HG02623 (cell line): ENCODE measurements at regions not wholly inside any gene's neighbourhood (a gene's known extent, or its start where the extent isn't known, plus 50 kb on each side); places are given as distances from the start of the nearest gene placed in this dataset.
"Not testable (repeated sequence)": the region's sequence is repeated elsewhere in the genome, so short reads cannot be mapped to it uniquely, and the experiment has no call there.

Source experiments
- ATAC-seq: cut with Tn5 transposase; IDR thresholded peaks from one replicate; pipeline ENCODE4 v1.9.1; 2021; ENCODE audit warnings: moderate library complexity; ENCODE audit not compliant: unreplicated experiment

DNA sequence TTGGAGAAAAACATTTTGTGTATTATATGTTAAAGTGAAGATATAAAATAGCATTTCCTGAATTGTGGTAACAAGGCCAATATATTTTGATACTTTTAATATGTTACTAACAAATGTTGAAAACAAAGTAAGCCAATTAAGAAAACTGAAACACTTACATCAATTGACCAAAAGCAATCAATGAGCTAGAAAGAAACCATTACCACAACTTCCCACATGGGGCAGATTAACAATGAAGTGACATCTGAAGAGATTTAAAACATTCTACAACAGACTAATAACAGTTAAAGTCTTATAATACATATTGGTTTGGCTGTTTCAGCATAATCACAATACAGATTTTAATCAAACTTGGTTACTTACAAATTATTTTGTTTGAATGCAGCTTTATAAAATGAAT, 282.4 kb upstream of the NETO1 start:
- no peak for ATAC-seq

DNA sequence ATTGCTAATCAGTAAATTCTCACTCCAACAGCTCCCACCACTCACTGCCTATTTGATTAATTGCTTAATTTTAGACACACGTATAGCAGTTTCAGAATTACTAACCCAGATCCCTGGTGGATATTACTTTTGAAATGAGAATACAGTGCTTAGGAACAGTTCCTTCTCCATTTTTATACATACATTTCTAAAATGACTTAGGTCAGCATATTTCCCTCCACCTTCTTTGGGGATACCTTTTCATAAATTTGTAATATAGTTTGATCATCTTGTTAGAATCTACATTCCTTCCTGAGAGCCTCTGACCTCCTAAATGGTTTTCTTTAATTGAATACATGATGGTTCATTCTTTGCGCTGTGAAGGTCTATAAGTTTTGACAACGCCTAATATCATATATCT, 279.8 kb upstream of the NETO1 start:
- no peak for ATAC-seq

DNA sequence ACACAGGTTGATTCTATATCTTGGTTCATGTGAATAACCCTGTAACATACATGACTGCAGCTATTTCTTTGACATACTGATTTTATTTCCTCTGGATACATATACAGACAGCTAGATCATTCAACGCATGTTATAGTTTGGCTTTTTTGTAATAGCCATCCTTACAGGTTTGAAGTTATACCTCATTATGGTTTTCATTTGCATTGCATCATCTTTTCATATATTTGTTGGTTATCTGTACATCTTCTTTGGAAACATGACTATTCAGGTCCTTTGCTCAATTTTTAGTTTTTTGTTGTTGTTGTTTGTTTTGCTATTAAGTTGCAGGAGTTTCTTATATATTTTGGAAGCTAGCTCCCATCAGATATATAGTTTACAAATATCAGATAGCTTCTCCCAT, 276.2 kb upstream of the NETO1 start:
- ATAC-seq, result no peak

DNA sequence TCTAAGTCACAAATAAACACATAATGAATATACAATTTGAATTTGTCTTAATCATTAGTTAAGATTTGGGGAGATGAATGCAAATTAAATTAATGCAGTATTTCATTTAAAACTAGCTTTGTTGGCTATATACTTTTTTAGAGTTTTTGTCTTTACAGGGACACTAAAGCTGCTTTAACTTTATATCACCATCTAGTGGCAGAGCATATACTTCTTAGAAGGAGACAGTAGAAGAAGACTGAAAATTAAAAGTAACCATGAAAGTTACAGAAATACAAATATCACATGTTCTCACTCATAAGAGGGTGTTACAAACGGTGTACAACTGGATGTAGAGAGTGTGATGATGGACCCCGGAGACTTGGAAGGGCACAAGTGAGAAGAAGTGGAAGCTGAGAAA, 268.3 kb upstream of the NETO1 start:
- no peak for ATAC-seq

DNA sequence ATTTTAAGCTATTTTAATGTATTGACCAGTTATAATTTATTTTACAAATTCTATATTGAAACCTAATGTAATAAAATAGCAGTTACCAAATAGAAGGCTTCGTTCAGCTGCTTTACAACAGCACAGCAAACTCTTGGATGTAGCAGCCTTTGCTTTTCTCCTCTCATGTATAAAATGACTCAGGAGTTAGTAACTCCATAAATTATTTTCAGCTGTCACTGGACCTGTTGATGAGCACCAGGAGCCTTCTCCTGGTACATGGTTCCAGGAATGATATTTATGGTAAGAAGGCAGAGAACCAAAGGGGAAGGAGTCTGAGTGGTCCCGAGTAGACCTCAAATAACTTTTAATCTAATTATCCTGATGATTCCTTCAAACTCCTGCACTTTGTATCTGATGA, 256.4 kb upstream of the NETO1 start:
- no peak for ATAC-seq

DNA sequence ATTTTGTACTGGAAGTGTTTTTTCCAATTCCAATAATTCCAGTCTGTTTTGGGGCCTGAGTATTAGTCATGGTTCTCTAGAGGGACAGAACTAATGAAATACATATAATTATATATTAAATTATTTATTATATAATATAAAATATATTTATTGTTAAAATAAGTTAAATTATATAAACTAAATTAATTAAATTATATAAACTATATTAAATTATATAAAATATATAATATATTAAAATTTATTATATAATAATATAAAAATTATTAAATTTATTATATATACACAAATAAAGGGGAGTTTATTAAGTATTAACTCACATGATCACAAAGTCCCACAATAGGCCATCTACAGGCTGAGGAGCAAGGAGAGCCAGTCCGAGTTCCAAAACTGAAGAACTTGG, 253.4 kb upstream of the NETO1 start:
- ATAC-seq, result no peak

DNA sequence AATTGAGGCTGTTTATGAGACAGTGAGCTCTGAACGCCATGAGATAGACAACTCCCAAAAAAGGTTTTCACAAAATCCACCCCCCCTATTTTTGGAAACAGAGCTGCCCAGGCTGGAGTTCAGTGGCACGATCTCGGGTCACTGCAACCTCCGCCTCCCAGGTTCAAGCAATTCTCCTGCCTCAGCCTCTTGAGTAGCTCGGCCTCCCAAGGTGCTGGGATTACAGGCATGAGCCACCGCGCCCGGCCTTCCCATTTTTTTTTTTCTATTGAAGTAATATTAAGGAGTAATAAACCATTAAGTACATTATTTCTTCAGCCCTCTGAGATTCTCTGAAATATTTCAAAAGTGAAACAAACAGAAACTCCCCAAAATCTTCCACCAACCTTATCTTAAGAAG, 252.8 kb upstream of the NETO1 start:
- no peak for ATAC-seq

DNA sequence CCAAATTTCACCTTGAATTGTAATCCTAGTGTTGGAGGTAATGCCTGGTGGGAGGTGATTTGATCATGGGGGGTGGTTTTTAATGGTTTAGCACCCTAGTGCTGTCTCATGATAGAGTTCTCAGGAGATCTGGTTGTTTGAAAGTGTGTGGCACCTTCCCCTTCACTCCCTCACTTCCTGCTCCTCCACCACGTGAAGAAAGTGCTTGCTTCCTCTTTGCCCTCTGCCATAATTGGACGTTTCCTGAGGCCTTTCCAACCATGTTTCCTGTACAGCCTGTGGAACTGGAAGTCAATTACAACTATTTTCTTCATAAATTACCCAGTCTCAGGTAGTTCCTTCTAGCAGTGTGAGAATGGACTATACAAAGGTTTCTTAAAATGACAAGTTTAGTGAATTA, 251.8 kb upstream of the NETO1 start:
- ATAC-seq, result no peak

DNA sequence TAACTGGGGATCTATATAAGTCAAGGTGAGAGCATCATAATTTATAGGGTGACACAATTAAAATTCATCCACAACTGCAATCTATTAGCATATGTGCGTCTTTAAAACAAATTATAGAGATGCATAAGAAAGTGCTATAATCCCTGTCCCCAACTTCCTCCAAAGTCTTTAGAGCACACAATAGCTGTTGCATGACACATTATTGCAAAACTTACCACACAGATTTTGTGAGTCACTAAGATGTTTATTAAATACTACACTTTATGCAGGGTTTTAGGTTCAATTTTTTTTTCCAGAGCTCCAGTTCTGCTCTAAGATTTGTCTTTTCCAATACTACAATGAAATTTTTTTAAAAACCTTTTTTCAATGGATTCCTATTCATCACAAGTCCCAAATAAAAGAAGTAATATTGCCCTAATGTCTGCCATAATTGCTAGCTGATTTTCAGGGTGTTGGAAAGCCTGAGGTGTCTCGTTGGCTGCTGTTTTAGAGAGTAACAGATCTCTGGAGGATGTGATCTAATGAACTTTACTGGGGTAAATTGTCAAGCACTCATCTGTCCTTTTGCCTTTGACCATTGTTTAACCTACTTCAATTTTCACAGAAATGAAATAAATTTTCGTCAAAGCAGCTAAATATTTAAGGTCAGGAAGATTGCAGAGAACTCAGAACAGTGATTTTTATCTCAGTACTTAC, 250.5 kb upstream of the NETO1 start:
- no peak for ATAC-seq

DNA sequence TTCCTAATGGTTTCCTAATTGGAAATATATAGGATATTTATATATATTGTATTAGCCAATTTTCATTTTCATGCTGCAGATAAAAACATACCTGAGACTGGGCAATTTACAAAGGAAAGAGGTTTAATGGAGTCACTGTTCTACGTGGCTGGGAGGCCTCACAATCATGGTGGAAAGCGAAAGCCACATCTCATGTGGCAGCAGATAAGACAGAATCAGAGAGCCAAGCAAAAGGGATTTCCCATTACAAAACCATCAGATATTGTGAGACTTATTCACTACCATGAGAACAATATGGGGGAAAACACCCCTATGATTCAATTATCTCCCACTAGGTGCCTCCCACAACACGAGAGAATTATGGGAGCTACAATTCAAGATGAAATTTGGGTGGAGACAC, 242.5 kb upstream of the NETO1 start:
- no peak for ATAC-seq

DNA sequence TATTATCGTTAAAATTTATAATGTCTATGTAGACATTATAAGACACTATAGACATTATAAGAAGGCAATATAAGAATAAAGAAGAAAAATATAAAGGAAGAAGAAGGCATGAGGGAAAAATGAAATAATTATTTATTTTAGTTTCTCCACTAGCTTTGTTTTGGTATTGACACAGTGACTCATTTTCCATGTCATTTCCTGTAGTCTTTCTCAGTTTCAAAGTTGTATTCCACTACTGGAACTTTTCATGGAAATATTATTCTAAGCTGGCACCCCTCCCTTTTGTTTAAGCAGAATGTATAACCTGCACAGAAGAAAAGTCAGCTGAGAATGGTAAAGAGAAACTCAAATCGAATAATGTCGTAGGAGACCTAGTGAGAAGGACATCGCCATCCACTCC, 234.2 kb upstream of the NETO1 start:
- ATAC-seq, result no peak

DNA sequence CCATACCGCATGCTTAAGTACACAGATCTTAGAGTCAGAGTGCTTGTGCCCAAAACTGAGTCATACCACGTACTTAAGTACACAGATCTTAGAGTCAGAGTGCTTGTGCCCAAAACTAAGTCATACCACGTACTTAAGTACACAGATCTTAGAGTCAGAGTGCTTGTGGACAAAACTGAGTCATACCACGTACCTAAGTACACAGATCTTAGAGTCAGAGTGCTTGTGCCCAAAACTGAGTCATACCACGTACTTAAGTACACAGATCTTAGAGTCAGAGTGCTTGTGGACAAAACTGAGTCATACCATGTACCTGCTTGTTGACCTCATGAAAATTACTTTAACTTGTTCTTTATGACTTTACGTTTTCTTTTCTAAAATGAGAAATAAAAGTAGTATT, 233.7 kb upstream of the NETO1 start:
- not testable (repeated sequence) for ATAC-seq

DNA sequence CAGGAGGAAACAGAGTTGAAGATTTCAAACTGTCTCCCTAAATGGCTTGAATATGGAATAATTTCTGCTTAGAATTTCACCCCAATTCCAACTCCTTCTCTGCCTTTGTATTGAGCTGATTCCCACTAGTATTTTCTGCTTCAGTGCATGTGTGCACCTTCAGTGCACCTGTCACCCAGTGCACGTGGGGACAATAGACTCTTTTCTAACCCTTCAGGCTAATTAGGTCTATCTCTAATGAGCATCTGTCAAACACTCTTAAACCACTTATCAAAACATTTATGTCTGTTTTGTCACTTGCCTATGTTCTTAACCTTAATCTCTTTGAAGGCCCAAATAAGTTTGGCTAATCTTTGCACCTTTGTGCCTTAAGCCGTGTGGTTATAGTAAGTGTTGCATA, 232.0 kb upstream of the NETO1 start:
- ATAC-seq, result no peak

DNA sequence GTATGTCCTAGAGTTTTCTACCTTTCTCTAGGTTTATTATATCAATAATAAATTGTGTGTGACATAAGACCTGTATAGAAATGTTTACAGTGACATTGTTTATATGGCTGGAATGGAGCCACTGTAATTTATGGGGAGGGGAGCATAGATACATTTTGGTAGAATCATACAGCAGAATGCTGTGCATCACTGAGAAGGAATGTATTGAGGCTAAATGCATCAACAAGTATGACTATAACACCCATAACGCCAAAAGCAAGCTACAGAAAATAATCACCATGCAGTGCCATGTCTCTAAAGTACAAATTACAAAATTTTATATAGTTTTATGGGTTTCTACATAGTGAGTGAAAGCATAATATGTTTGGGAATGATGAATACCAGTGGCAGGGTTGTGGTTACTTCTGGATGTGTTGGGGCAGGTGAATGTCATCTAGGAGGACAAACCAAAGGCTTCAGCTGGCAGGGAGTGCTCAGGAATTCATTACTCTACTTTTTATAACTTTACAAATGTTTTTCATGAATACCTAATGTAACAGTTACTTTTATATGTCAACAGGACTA, 226.0 kb upstream of the NETO1 start:
- ATAC-seq, result no peak

DNA sequence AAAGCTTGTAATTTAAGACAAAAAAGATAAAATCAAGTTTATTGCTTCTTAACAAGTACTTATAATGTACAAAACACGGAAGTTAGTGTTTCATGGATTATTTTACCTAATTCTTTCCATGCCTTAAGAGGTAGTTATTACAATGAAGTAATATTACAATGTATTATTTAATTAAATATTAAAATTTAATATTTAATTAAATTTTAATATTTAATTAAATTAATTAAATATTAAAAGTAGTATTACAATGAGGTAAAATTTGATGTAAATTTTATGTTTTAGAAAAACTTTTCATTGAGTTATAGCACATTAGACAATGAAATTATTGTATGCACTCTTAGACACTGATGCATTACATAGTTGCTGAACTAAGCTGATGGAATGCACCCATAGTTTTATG, 220.7 kb upstream of the NETO1 start:
- no peak for ATAC-seq

DNA sequence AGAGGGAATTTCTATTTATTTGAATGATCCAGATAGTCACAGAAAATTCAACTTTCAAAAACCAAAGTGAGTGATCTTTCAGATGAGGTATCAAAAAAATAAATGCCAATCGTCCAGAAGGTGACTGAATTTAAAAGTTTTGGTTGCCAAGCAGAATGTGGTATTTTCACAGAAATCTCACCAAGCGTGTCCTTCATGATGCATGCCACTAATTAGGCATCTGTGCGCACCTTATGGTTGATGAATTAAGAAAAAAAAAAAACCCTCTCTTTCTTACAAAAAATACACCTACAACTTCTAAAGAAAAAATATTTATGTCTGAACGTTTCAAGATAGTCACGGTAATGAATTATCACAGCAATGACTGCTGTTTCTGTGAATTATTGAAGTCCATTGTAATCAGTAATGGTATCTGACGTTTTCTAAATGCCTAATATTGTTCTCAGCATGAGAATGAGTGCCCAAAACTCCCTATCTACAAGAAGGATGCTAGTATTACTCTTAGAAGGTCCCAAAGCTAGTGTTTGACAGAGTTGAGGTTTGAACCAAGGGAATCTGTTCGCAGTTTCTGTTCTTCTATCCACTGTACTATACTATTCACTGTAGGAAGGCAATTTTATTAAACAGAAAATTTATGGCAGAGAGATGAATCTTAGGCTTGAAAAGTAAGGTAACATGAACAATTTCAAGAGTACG, 219.6 kb upstream of the NETO1 start:
- no peak for ATAC-seq

DNA sequence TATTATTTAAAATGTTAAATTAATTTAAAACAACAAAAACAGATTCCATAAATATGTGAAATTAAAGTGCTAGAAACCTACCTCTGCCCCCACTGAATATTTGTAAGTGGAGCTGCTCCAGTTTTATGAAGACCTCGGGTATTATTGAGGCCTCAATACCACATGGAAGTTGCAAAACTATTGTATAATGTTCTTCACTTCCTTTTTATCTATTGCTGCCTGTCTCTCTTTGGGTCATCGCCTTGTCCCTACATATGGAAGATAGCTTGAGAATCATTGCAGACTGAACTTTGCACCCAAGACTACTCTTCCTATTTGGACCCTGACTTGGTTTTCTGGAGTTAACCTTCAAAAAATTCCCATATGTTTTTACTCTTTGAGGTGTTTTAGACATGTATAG, 212.1 kb upstream of the NETO1 start:
- ATAC-seq, result no peak

DNA sequence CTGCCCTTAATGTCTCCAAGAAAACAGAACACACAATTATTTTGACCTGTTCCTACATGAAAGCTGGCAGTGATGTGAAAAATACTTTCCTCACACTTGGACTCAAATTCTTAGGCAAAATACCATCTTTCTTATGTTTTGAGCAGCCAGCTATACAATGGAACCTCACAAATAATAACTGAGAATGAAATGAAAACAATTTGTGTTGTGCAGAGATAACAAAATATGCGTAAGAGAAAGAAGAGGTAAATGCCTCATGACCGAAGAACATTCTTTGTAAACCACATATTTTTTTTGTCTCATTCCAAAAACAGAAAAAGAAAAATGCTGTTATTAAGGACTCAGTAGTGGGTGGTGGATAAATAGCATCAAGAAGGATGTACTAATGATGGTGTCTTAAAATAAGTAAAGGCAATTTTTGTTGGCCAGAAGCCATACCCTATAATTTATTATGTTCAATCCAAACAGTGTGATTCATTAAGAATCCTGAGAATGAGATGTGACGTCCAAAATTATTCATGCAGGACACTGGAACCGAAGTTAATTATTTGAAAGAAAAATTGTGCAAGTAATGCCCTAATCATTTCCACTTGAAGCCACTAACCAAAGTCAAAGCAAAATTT, 193.0 kb upstream of the NETO1 start:
- no peak for ATAC-seq

DNA sequence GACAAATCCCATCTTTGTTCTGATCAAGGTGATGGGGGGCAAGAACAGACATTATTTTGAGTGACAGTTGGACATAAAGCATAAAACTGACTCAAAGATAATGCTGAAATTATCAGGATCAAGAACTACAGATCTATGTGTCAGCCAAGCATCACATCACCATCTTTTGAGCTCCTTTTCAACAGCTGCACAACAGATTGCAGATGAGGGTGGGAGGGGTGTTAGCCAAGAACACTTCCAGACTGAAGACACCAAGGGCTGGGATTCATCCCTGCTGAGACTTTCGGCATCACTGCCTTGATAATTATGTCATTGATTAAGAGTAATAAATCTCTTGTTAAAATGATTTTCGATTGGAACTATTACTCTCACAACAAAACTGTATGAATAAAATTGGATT, 191.5 kb upstream of the NETO1 start:
- ATAC-seq, result no peak

DNA sequence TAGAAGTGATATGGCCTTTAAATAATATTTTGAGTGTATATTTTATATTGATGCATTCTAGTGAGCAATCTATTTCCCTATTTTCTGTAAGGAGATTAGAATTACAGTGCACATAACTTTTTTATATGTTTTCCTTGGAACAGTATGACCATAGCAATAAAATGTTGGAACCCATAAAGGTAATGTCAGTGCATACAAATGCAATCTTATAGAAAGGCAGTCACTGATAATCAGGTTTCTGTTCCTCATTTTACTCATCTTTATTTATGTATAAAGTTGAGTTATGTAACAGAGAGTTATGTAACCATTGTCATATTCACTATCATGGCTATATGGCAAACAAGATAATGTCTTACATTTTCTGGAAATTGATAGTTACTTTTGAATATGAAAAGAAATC, 179.9 kb upstream of the NETO1 start:
- ATAC-seq, result no peak

DNA sequence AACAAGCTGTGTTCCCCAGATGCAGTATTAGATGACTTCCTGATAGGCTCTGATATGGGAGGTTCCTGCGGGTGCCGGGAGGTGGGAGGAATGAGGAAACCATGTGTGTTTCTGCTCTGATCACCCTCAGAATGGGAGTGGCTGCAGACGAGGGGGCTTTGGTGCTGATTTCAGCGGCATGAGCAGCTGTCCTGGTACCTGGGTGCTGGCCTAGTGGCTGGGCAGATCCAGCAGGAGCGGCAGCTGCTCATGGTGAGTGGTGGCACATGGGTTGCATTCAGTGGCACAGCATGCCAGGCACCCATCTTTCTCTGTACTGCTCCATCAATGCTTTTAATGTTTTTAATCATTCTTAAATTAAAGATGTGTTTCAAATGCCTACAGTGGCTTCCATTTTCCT, 177.2 kb upstream of the NETO1 start:
- ATAC-seq, result no peak

DNA sequence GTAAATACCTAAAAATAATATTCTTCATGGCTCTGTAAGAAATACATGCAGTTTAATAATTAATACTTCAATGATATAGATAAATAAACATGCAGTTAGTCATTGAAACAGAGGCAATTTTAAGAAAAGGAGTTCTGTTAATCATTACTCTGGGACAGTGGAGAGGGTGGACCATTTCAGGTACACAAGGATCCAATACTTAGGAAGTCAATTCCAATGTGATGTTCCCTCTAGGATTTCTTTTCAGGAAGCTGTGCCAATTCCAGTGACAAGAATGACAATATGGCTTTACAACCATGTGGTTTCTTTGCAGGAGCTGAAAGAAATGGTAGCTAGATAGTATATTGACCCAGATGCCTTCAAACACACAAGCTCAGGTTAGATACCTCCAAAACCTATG, 175.8 kb upstream of the NETO1 start:
- ATAC-seq, result no peak
